GM18505 (cell line): ENCODE measurements at regions not wholly inside any gene's neighbourhood (a gene's known extent, or its start where the extent isn't known, plus 50 kb on each side); places are given as distances from the start of the nearest gene placed in this dataset.

Experiments used
- ATAC-seq: cut with Tn5 transposase; IDR thresholded peaks from one replicate; pipeline ENCODE4 v1.9.1; 2021; ENCODE audit not compliant: unreplicated experiment
- POLR2A ChIP-seq: IDR thresholded peaks from 4 replicates; pipeline ENCODE4 v1.6.1; 2011; ENCODE audit warnings: borderline replicate concordance; ENCODE audit not compliant: insufficient read depth, insufficient read length; ENCODE audit errors: extremely low read depth

DNA sequence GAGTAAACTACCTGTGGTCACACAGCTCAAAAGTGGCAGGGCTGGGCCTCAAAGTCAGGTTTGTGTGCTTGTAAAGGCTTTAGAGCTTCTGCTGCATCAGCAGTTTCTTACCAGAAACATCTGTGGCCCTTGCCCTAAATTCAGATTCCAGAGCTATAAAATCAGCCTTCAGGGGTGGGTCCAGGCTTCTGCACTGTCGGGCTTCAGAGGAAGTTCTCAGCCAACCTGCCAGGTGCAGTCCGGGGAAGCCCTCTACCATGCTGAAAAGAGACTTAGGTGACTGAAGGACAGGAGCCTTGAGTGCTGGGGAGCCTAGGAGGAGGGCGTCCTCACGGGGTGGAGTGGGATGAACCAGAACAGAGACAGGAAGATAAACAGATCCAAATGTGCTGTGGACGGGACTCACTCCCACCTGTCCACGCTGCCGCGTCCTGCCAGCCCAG, 69.9 kb upstream of the HS6ST1 start:
- no peak for TF ChIP-seq POLR2A
- ATAC-seq, result no peak

DNA sequence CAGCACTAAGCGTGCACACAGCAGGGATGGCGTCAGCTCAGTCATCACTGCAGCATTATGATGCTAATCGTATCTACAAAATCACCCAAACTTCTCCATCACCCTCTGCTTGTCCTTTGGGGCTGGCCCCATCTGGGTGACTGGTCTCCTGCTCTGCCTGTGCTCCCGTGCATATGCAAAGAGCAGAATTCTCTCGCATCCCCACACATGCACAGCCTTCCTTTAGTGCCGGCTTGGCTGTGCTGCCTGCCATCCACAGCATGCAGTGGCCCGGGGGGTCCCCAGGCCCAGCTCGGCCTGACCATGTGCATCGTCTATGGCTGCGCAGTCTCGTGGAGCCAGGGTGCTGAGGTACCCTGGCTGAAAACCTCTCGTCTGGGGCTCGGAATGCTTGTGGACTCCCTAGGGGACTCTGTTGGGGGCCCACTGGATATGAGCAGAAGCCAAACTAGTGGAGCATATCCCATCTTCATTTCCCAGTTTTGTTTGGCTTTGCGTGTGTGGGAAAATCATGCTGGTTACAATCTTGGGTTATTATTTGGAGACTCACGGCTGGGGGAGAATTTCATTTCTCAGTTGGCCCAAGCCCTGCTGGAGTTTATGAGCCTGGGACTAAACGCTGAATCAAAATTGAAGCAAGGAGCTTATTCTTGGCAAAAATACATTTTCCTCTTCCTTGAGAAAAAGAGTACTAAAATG, 70.9 kb upstream of the HS6ST1 start:
- ATAC-seq, result no peak
- TF ChIP-seq POLR2A, result no peak

DNA sequence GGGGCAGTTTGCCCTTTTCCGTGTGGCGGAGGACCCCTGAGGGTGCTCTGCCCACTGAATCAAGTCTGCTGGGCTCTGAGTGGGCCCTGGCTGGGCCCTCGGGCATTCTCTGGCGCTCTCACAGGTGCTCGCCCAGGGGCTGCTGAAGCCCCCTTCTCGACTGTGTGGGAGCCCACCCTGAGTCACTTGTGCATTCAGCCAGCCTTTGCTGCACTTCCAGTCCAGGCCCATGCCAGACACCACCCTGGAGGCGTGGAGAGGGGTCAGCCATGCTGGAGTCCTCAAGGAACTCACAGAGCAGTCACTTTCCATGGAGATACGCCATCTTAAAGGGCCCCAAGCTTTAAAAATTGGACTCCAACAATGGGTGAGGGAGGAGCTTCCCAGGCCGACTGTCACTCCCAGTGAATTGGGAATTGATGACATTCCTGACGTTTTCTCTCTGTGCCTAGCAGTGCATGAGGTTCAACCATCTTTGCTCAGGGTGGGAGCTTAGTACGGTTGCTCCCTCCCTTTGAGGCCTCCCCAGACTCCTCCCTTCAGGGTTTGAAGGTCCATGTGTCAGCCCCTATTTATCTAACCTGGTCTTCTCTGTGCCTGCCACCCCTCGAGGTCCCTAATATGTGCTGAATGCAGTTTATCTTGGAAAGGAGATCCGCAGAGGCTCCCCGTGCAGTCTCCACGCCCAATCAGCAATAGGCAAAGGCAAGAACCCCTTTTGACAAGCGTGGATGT, 71.8 kb upstream of the HS6ST1 start:
- ATAC-seq, result no peak
- TF ChIP-seq POLR2A, result no peak

DNA sequence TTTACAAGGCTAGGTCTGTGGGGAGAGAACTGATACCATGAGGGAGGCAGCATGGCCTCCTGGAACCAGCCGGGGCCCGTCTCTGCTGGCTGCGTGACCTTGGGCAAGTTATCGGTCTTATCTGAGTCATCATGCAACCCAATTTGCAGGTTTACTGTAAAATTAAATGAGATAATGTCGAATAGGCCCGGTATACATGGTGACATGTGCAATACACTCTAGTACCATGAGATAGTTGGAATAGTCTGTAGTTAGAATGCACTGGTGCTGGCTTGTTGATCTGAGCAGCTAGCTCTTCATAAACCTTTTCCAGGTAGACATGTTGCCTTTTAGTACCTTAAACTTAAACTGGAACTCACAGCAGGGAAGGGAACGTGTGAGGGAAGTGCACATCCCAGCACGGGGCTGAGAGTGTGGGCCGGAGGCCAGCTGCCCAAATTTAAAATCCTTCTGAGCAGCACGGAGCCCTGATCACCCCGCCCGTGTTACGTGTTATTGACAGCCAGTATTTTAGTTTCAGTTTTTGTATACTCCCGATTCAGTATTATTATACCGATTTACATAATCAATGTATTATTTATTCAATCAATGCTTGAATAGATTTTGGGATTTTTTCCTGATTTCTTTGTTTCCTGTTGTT, 72.4 kb upstream of the HS6ST1 start:
- ATAC-seq, result no peak
- TF ChIP-seq POLR2A, result no peak

DNA sequence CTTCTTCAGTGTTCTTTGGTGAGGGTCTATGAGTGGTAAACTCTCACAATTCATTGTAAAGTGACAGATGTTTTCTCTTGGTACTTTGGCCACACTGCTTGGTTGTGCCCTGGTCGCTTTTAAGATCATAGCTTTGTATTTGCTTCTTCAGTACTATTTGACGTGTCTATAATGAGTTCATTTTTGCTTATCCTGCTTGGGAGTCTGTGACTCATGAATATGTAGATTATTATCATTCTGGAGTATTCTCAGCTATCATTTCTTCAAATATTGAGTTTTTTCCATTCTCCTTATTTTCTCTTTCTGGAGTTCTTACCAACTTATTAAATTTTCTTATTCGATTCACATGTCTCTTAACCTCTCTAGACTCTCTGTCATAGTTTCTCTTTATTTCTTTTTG, 73.0 kb upstream of the HS6ST1 start:
- ATAC-seq, result no peak
- no peak for TF ChIP-seq POLR2A

DNA sequence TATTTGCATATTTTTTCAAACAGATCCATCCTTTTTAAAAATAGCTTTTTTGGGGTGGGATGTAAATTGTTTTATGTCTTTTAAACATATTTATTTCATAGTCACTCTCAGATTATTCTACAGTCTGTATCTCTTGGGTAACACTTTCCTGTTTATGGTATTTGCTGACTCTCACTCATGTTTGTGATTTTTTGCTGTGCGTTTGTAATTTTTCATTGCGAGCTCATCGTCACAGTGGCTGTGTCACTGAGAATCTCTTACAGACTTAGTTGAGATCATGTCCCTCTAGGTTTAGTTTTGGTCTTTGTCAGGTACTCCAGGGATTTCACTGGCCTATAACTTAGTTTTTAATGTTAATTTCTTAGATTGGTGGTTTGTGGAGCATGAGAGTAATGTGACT, 73.5 kb upstream of the HS6ST1 start:
- no peak for TF ChIP-seq POLR2A
- no peak for ATAC-seq

DNA sequence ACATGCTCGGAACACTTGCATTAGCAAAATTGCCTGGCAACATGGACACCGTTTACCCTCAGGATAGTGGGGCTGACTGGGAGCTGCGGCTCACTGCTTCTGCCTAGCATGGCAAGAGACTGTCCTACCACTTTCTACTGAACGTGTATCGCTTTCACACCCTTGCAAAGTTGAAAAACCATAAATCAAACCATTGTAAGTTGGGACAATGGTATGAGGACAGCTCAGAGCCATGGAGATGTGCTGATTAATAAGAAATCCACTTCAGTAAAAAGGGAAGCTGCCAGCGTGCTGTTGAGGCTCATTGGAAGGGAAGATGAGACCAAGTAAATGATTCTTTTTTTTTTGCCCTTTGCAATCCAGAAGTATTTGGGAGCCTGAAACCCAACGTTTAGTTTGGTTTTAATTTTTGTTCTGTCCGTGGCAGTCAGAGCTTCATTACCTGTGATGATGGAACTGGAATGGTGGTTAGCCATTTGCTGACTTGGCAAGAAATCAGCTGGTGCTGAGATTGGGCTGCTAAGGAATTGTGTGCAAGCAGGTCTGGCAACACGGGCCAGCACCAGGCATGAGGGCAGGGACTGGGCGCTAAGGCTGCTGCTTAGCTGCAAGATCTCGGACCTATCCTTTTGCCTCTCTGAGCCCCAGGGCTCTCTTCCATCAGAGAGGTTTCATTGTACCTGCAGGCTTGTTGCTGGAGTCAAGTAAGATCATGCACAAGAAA, 75.5 kb upstream of the HS6ST1 start:
- no peak for ATAC-seq
- no peak for TF ChIP-seq POLR2A

DNA sequence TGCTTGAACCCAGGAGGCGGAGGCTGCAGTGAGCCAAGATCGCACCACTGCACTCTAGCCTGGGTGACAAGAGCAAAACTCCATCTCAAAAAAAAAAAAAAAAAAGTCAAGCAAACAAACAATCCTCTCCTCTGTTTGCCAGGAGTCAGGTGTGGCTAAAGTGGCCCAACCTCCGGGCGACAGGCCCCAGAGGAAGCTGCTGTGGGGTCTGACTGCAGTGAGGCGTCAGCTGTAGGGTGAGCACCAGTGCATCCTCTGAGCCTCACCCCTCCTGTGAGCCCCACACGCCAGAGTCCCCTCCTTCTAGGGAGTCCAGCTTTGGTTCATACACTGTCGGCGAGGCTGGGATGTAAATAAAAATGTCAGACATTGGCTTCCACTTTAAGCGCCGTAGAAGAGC, 76.5 kb upstream of the HS6ST1 start:
- TF ChIP-seq POLR2A, result no peak
- ATAC-seq, result no peak

DNA sequence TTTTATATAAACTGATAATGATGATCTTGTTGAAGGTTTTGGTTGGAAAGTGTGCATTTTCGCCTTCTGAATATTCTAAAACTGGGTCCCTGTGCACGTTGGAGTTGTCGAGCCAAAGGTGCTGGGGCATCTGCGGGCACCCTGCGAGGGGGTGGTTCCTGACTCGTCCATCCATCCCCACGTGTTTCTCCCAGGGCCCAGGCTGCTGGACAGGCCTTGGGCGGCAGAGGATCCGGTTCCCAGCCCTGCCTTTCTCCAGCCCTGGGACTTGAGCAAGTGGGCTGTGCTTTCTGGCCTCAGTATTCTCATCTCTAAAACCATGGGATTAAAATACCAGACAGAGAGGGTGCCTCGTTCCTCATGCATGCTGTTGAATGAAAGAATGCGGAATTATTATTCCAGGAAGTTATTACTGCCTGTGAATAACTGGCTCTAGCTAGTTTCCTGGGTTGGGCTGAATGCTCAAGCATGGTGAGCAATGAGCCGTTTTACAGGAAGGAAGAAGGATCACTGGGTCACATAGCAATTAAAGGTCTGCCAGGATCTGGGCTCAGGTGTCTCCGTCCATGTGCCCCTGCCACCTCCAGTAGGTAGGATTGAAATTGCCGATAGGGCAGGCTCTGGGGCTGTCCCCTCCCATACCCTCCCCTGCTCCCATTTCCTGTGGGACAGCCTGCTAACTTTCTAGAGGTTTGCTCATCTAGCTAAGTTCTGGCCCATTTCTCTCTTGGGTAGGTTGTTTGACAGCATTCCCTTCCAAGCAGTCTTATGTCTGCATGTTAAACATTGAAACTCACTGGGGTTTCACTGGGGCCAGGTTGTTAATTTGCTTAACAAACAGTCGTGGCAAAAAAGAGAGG, 77.2 kb upstream of the HS6ST1 start:
- ATAC-seq, result no peak
- TF ChIP-seq POLR2A, result no peak

DNA sequence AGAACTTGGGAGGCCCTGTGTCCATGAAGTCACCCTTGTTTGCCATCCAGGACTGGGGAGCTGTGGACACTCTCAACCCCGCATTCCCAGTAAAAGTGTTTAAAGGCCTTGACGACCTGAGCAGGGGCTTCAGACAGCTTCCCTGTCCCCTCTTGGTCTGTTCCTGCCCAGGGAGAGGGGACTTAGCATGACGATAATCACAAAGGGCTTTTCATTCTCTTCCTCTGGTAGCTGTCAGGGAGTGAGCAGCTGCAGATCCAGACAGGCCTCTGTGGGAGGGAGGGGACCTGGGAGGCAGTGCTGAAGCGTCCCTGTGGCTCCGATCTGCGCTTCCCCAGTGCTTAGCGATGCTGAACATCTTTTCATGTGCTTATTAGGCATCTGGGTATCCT, 77.8 kb upstream of the HS6ST1 start:
- no peak for ATAC-seq
- TF ChIP-seq POLR2A, result no peak

DNA sequence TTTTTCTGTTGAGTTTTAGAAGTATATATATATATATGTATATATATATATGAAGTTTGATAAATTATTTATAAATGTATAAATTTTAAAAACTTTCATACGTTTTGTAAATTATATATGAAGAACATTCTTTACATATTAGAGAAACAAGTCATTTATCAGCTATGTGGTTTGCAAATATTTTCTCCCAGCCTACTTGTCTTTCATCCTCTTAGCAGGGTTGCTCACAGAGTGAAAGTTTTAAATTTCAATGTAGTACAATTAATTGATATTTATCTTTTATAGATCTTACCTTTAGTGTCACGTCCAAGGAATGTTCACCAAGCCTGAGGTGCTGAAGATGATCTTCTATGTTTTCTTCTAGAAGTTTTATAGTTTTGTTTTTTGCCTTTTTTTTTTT, 78.3 kb upstream of the HS6ST1 start:
- no peak for ATAC-seq
- no peak for TF ChIP-seq POLR2A

DNA sequence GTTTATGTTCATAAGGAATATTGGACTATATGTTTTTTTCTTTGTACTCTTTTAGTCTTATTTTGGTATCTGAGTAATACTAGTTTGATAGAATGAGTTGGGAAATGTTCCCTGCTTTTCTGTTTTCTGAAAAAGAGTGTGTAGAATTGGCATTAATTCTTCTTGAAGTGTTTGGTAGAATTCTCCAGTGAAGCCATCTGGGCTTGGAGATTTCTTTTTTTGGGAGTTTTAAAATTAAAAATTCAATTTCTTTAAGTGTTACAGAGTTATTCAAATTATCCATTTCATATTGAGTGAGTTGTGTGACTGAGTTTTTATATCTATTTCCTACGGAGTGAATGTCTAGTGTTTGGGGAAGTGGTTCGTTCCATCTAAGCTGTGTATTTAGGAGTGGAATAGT, 80.6 kb upstream of the HS6ST1 start:
- no peak for TF ChIP-seq POLR2A

More for the DNA sequence above, 80.6 kb upstream of the HS6ST1 start:
- ATAC-seq, result no peak
